H1 (cell line): ENCODE measurements at regions not wholly inside any gene's neighbourhood (a gene's known extent, or its start where the extent isn't known, plus 50 kb on each side); places are given as distances from the start of the nearest gene placed in this dataset.

Experiments used
- MAX ChIP-seq: IDR thresholded peaks from 2 replicates; pipeline ENCODE4 v1.6.1; 2012; ENCODE audit warnings: inconsistent platforms
- TF ChIP-seq, protein P1 (sequence below): IDR thresholded peaks from 2 replicates; pipeline ENCODE4 v1.6.1; 2011; ENCODE audit warnings: low read depth, mild to moderate bottlenecking, low read length; ENCODE audit not compliant: insufficient read depth

DNA sequence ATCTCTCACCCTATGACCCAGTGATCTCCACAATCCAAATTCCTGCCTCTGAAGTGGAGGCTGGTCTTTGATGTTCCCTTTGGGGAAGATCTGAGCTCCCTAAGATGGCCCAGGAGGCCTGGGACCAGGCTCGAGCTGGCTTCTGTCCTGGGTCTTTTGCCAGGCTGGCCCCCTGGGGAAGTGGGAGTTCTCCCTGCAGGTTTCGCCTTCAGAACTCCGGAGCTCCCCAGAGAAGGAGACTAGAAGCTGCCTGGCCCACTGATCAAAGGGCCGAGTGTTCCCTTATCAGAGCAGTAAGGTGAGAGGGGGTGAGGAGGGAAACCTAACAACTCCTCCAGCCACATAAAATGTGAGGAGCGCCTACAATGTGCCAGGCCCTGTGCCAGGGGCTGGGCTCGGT lies 147.1 kb downstream of the IRF8 start (continued):
- TF ChIP-seq, protein P1, sequence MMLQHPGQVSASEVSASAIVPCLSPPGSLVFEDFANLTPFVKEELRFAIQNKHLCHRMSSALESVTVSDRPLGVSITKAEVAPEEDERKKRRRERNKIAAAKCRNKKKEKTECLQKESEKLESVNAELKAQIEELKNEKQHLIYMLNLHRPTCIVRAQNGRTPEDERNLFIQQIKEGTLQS: no peak
- TF ChIP-seq MAX: no peak
